ENCODE measurements at regions not wholly inside any gene's neighbourhood (a gene's known extent, or its start where the extent isn't known, plus 50 kb on each side); places are given as distances from the start of the nearest gene placed in this dataset.

GRCh38 chr21:38753114-38753513 is 52.6 kb upstream of the ETS2 start:
- CTCF ChIA-PET, result interaction anchor here (1.5 kb wide), 1 partner anchor 17 kb away, joined by 3 read pairs; no protein-coding TSS in a partner anchor
- no peak overlapping the region for H3K4me3 Mint-ChIP-seq
- no peak for DNase-seq
- ATAC-seq, result no peak
- no peaks in the 10 kb centered on the region for H3K36me3 Mint-ChIP-seq
- H3K27ac Mint-ChIP-seq, result no peak overlapping the region
- H3K9me3 Mint-ChIP-seq (ENCODE audit: low read depth), result no peaks in the 10 kb centered on the region
- H3K4me1 Mint-ChIP-seq, result peaks cover 6% of the 10 kb centered on the region
- peaks cover 3% of the 10 kb centered on the region for H3K27me3 Mint-ChIP-seq

- CTCF ChIA-PET, result interaction anchor here (1.5 kb wide), 1 partner anchor 16 kb away, joined by 3 read pairs; no protein-coding TSS in a partner anchor
- peaks cover 6% of the 10 kb centered on the region for H3K4me1 Mint-ChIP-seq
- no peak overlapping the region for H3K27ac Mint-ChIP-seq
- no peaks in the 10 kb centered on the region for H3K9me3 Mint-ChIP-seq (ENCODE audit: low read depth)
- peaks cover 7% of the 10 kb centered on the region for H3K27me3 Mint-ChIP-seq
- no peaks in the 10 kb centered on the region for H3K36me3 Mint-ChIP-seq
- DNase-seq (no peak), ATAC-seq (no peak)
- no peak overlapping the region for H3K4me3 Mint-ChIP-seq
These were observed 52.2 kb upstream of the ETS2 start for GRCh38 chr21:38753557-38753971.

Measured in activated CD8-positive, alpha-beta memory T cell treated with anti-CD3 and anti-CD28 coated beads, Interleukin-2, amount 10 ng/mL, durations not matched to agents 7 days and 5 days (primary cell).